ENCODE measurements at regions not wholly inside any gene's neighbourhood (a gene's known extent, or its start where the extent isn't known, plus 50 kb on each side); places are given as distances from the start of the nearest gene placed in this dataset.

GRCh38 chr4:20447103-20447502 is 195.4 kb downstream of the SLIT2 start:
- TF ChIP-seq, protein P1, sequence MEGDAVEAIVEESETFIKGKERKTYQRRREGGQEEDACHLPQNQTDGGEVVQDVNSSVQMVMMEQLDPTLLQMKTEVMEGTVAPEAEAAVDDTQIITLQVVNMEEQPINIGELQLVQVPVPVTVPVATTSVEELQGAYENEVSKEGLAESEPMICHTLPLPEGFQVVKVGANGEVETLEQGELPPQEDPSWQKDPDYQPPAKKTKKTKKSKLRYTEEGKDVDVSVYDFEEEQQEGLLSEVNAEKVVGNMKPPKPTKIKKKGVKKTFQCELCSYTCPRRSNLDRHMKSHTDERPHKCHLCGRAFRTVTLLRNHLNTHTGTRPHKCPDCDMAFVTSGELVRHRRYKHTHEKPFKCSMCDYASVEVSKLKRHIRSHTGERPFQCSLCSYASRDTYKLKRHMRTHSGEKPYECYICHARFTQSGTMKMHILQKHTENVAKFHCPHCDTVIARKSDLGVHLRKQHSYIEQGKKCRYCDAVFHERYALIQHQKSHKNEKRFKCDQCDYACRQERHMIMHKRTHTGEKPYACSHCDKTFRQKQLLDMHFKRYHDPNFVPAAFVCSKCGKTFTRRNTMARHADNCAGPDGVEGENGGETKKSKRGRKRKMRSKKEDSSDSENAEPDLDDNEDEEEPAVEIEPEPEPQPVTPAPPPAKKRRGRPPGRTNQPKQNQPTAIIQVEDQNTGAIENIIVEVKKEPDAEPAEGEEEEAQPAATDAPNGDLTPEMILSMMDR (IDR thresholded peaks at IDR 0.05; ENCODE audit: extremely low read depth in 1 of 2, insufficient read depth in 1 of 2, low read depth in 1 of 2, low read length in 2 of 2), result no peak
- no peak for TF ChIP-seq POLR2A (IDR thresholded peaks at IDR 0.05; ENCODE audit: low read depth, low read length)
- TF ChIP-seq EZH2 (IDR thresholded peaks at IDR 0.05; ENCODE audit: borderline replicate concordance, low read depth, low read length, severe bottlenecking), result no peak
- TF ChIP-seq POLR2AphosphoS5 (IDR thresholded peaks at IDR 0.05; ENCODE audit: insufficient read depth, low read depth, low read length), result no peak
- TF ChIP-seq JUN (IDR thresholded peaks at IDR 0.05; ENCODE audit: borderline replicate concordance, insufficient read depth, insufficient read length, low read depth), result no peak
- TF ChIP-seq, protein P2, sequence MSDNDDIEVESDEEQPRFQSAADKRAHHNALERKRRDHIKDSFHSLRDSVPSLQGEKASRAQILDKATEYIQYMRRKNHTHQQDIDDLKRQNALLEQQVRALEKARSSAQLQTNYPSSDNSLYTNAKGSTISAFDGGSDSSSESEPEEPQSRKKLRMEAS (IDR thresholded peaks at IDR 0.05; ENCODE audit: insufficient read depth, insufficient read length), result no peak
- no peak for TF ChIP-seq GATA2 (IDR thresholded peaks at IDR 0.05; ENCODE audit: insufficient read depth, insufficient read length, low read depth, low read length)
- TF ChIP-seq MYC (IDR thresholded peaks at IDR 0.05; ENCODE audit: low read depth, low read length), result no peak

All from endothelial cell of umbilical vein (primary cell).